ENCODE measurements at regions not wholly inside any gene's neighbourhood (a gene's known extent, or its start where the extent isn't known, plus 50 kb on each side); places are given as distances from the start of the nearest gene placed in this dataset.
"Not testable (repeated sequence)": the region's sequence is repeated elsewhere in the genome, so short reads cannot be mapped to it uniquely, and the experiment has no call there.

GRCh38 chr18:10354241-10354811, 100.1 kb upstream of the APCDD1 start:
- TF ChIP-seq, protein P1, sequence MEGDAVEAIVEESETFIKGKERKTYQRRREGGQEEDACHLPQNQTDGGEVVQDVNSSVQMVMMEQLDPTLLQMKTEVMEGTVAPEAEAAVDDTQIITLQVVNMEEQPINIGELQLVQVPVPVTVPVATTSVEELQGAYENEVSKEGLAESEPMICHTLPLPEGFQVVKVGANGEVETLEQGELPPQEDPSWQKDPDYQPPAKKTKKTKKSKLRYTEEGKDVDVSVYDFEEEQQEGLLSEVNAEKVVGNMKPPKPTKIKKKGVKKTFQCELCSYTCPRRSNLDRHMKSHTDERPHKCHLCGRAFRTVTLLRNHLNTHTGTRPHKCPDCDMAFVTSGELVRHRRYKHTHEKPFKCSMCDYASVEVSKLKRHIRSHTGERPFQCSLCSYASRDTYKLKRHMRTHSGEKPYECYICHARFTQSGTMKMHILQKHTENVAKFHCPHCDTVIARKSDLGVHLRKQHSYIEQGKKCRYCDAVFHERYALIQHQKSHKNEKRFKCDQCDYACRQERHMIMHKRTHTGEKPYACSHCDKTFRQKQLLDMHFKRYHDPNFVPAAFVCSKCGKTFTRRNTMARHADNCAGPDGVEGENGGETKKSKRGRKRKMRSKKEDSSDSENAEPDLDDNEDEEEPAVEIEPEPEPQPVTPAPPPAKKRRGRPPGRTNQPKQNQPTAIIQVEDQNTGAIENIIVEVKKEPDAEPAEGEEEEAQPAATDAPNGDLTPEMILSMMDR (IDR thresholded peaks at IDR 0.05; ENCODE audit: low read depth, low read length, missing control alignments): no peak
- Histone ChIP-seq H3K27ac (no peak overlapping the region), H3K4me3 (ENCODE audit: low read depth, low read length) (no peak overlapping the region), H3K27me3 (replicated peaks) (no peaks in the 10 kb centered on the region), H3K36me3 (replicated peaks) (no peaks in the 10 kb centered on the region)
- in situ Hi-C loops (cut with HindIII; ENCODE audit: low pct_ligation_motif_present, low sequenced_read_pairs): no loop called here
- no peak for DNase-seq

DNA sequence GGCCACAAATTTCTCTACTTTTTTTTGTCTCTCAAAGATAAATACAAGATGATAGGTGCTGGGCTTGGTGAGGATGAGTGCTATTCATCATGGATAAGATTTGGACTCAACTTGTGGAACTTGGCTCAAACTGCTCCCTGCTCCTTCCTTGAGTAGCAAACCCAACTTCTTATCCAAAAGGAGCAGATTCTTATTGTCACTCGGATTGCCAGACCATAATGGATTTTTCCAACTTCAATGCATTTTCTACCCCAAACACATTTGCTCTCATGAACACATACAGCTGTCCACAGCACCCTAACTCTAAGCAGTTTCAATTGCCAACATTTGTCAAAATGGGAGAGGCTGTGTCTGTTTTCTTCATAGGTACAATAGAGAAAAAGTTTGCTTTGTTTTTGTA, 99.5 kb upstream of the APCDD1 start:
- Histone ChIP-seq H3K4me3 (ENCODE audit: low read depth, low read length) (no peak overlapping the region), H3K27me3 (replicated peaks) (no peaks in the 10 kb centered on the region), H3K27ac (no peak overlapping the region), H3K36me3 (replicated peaks) (no peaks in the 10 kb centered on the region)
- in situ Hi-C loops (cut with HindIII; ENCODE audit: low pct_ligation_motif_present, low sequenced_read_pairs): no loop called here
- TF ChIP-seq, protein P1 (IDR thresholded peaks at IDR 0.05; ENCODE audit: low read depth, low read length, missing control alignments): no peak
- no peak for DNase-seq

DNA sequence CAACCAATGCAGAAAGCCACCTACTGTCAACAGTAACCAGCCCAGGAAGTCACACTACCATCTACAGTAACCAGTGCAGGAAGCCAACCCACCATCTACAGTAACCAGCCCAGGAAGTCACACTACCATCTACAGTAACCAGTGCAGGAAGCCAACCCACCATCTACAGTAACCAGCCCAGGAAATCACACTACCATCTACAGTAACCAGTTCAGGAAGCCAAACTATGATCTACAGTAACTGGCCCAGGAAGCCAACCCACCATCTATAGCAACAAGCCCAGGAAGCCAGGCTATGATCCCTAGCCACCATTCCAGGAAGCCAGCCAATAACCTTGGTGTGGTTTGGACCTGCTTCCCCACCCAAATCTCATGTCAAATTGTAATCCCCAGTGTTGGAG, 97.4 kb upstream of the APCDD1 start:
- H3K4me3 ChIP-seq (ENCODE audit: low read depth, low read length); DNase-seq; H3K27ac ChIP-seq; in situ Hi-C loops (cut with HindIII; ENCODE audit: low pct_ligation_motif_present, low sequenced_read_pairs); H3K36me3 ChIP-seq (replicated peaks); H3K27me3 ChIP-seq (replicated peaks): not testable (repeated sequence)

DNA sequence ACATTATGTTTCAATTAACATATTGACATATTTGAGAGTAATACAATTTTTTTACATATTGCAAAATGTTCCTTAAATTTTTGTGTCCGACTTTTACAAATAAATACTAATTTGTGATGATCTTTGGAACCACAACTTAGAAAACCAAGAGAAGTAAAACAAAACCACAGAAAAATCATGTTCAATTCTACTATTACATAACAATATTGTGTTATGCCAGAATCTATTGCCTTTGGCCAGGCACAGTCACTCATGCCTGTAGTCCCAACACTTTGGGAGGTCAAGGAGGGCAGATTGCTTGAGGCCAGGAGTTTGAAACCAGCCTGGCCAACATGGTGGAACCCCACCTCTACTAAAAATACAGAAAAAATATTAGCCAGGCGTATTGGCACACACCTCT, 92.8 kb upstream of the APCDD1 start:
- in situ Hi-C loops (cut with HindIII; ENCODE audit: low pct_ligation_motif_present, low sequenced_read_pairs): no loop called here
- Histone ChIP-seq H3K4me3 (ENCODE audit: low read depth, low read length) (no peak overlapping the region), H3K36me3 (replicated peaks) (no peaks in the 10 kb centered on the region), H3K27me3 (replicated peaks) (no peaks in the 10 kb centered on the region), H3K27ac (no peak overlapping the region)
- TF ChIP-seq, protein P1 (IDR thresholded peaks at IDR 0.05; ENCODE audit: low read depth, low read length, missing control alignments): no peak
- no peak for DNase-seq

- H3K27me3 ChIP-seq (replicated peaks): no peaks in the 10 kb centered on the region
- in situ Hi-C loops (cut with HindIII; ENCODE audit: low pct_ligation_motif_present, low sequenced_read_pairs): no loop called here
- TF ChIP-seq, protein P1 (IDR thresholded peaks at IDR 0.05; ENCODE audit: low read depth, low read length, missing control alignments): no peak
- H3K27ac ChIP-seq: no peak overlapping the region
- no peaks in the 10 kb centered on the region for H3K36me3 ChIP-seq (replicated peaks)
- no peak for DNase-seq
- no peak overlapping the region for H3K4me3 ChIP-seq (ENCODE audit: low read depth, low read length)
Measured at GRCh38 chr18:10365021-10365500, 89.4 kb upstream of the APCDD1 start.

GRCh38 chr18:10365901-10366300, 88.5 kb upstream of the APCDD1 start:
- H3K27ac ChIP-seq: no peak overlapping the region
- H3K27me3 ChIP-seq (replicated peaks): no peaks in the 10 kb centered on the region
- no peak overlapping the region for H3K4me3 ChIP-seq (ENCODE audit: low read depth, low read length)
- TF ChIP-seq, protein P1 (IDR thresholded peaks at IDR 0.05; ENCODE audit: low read depth, low read length, missing control alignments): no peak
- no peaks in the 10 kb centered on the region for H3K36me3 ChIP-seq (replicated peaks)
- in situ Hi-C loops (cut with HindIII; ENCODE audit: low pct_ligation_motif_present, low sequenced_read_pairs): no loop called here
- no peak for DNase-seq

Measured in brain microvascular endothelial cell (primary cell).